ENCODE measurements at regions not wholly inside any gene's neighbourhood (a gene's known extent, or its start where the extent isn't known, plus 50 kb on each side); places are given as distances from the start of the nearest gene placed in this dataset.
"Not testable (repeated sequence)": the region's sequence is repeated elsewhere in the genome, so short reads cannot be mapped to it uniquely, and the experiment has no call there.

GRCh38 chr1:817658-818617 is 105.8 kb upstream of the SAMD11 start:
- Histone ChIP-seq H3K27ac (peak overlapping the region in 3 of 4 donors; percentile 73 to 79 (median 75)), H3K4me1 (peaks cover 0 to 43% (median 0%) of the 10 kb centered on the region in 3 donors)
- intact Hi-C loops (cut with DNase I); H3K4me3 ChIP-seq; H3K27me3 ChIP-seq; DNase-seq; H3K36me3 ChIP-seq; H3K9me3 ChIP-seq: not testable (repeated sequence)
- WGBS, 2 donors, result 45 to 62% methylated on average over 4 to 5 of the region's 20 CpGs

- peaks cover 0 to 48% (median 0%) of the 10 kb centered on the region in 3 donors for H3K4me1 ChIP-seq
- WGBS, 2 donors, result 71 to 80% methylated on average over 8 to 13 of the region's 13 CpGs
- DNase-seq, result no peak
- peak overlapping the region in 3 of 4 donors; percentile 55 to 75 (median 58) for H3K27ac ChIP-seq
- intact Hi-C loops (cut with DNase I), result no loop called here
- no peaks in the 10 kb centered on the region for H3K27me3 ChIP-seq
- TF ChIP-seq POLR2A (IDR thresholded peaks at IDR 0.05) (no peak), CTCF (IDR thresholded peaks at IDR 0.05) (no peak)
- no peak overlapping the region for H3K4me3 ChIP-seq
- H3K36me3 ChIP-seq, result peaks cover 0 to 4% (median 0%) of the 10 kb centered on the region in 3 donors
- H3K9me3 ChIP-seq, result no peaks in the 10 kb centered on the region
Measured at GRCh38 chr1:818618-819291, 105.0 kb upstream of the SAMD11 start.

- Histone ChIP-seq H3K27me3 (no peaks in the 10 kb centered on the region), H3K36me3 (peaks cover 0 to 4% (median 0%) of the 10 kb centered on the region in 3 donors), H3K4me3 (no peak overlapping the region), H3K4me1 (peaks cover 0 to 60% (median 0%) of the 10 kb centered on the region in 3 donors), H3K9me3 (no peaks in the 10 kb centered on the region), H3K27ac (peak overlapping the region in 1 of 4 donors; percentile 1)
- WGBS, 2 donors, result 96 to 99% methylated on average over 7 of the region's 7 CpGs
- no peak for DNase-seq
- intact Hi-C loops (cut with DNase I), result no loop called here
- TF ChIP-seq CTCF (IDR thresholded peaks at IDR 0.05) (no peak), POLR2A (IDR thresholded peaks at IDR 0.05) (no peak)
Measured at GRCh38 chr1:820962-821361, 102.8 kb upstream of the SAMD11 start.

GRCh38 chr1:826808-827207 is 96.9 kb upstream of the SAMD11 start:
- peak overlapping the region; percentile 51 to 87 (median 66) for H3K4me3 ChIP-seq
- H3K9me3 ChIP-seq; intact Hi-C loops (cut with DNase I); H3K36me3 ChIP-seq; DNase-seq; H3K27me3 ChIP-seq: not testable (repeated sequence)
- peak overlapping the region; percentile 91 to 95 (median 93) for H3K27ac ChIP-seq
- no CpG with 5 or more reads among the region's 21 CpGs for WGBS, 2 donors
- peaks cover 0 to 32% (median 0%) of the 10 kb centered on the region in 3 donors for H3K4me1 ChIP-seq

GRCh38 chr1:827211-828063 is 96.3 kb upstream of the SAMD11 start:
- TF ChIP-seq CTCF (IDR thresholded peaks at IDR 0.05), result peak in 1 of 6 experiments; percentile 12
- TF ChIP-seq POLR2A (IDR thresholded peaks at IDR 0.05), result peak in 2 of 4 donors; percentile 43 to 66
- WGBS, 2 donors, result no CpG with 5 or more reads among the region's 109 CpGs
- H3K27me3 ChIP-seq; H3K36me3 ChIP-seq; intact Hi-C loops (cut with DNase I); H3K9me3 ChIP-seq: not testable (repeated sequence)
- Histone ChIP-seq H3K4me3 (peak overlapping the region; percentile 51 to 87 (median 66)), H3K4me1 (peaks cover 0 to 32% (median 0%) of the 10 kb centered on the region in 3 donors), H3K27ac (peak overlapping the region; percentile 91 to 95 (median 93))
- DNase-seq, result peak; percentile 69

GRCh38 chr1:829324-829723 is 94.4 kb upstream of the SAMD11 start:
- WGBS, 2 donors, result 79 to 88% methylated on average over 3 of the region's 3 CpGs

GRCh38 chr1:829932-830331 is 93.8 kb upstream of the SAMD11 start:
- H3K4me3 ChIP-seq; H3K9me3 ChIP-seq; H3K27me3 ChIP-seq; DNase-seq; intact Hi-C loops (cut with DNase I); H3K27ac ChIP-seq: not testable (repeated sequence)
- Histone ChIP-seq H3K4me1 (peaks cover 0 to 21% (median 0%) of the 10 kb centered on the region in 3 donors), H3K36me3 (peaks cover 0 to 24% (median 0%) of the 10 kb centered on the region in 3 donors)
- 79 to 92% methylated on average over 2 to 5 of the region's 5 CpGs for WGBS, 2 donors

More at GRCh38 chr1:829324-829723, 94.4 kb upstream of the SAMD11 start:
- H3K27me3 ChIP-seq; DNase-seq; H3K4me3 ChIP-seq; intact Hi-C loops (cut with DNase I); H3K27ac ChIP-seq; H3K9me3 ChIP-seq: not testable (repeated sequence)
- H3K36me3 ChIP-seq, result peaks cover 0 to 24% (median 0%) of the 10 kb centered on the region in 3 donors
- H3K4me1 ChIP-seq, result peaks cover 0 to 23% (median 0%) of the 10 kb centered on the region in 3 donors

GRCh38 chr1:830750-831149 is 93.0 kb upstream of the SAMD11 start:
- H3K9me3 ChIP-seq; H3K4me3 ChIP-seq; DNase-seq; H3K27me3 ChIP-seq; intact Hi-C loops (cut with DNase I); H3K27ac ChIP-seq: not testable (repeated sequence)
- peaks cover 0 to 24% (median 0%) of the 10 kb centered on the region in 3 donors for H3K36me3 ChIP-seq
- no CpG with 5 or more reads among the region's 5 CpGs for WGBS, 2 donors
- H3K4me1 ChIP-seq, result peaks cover 0 to 13% (median 0%) of the 10 kb centered on the region in 3 donors

Measured in esophagus squamous epithelium (tissue), 5 donors.